ENCODE measurements at regions not wholly inside any gene's neighbourhood (a gene's known extent, or its start where the extent isn't known, plus 50 kb on each side); places are given as distances from the start of the nearest gene placed in this dataset.

DNA sequence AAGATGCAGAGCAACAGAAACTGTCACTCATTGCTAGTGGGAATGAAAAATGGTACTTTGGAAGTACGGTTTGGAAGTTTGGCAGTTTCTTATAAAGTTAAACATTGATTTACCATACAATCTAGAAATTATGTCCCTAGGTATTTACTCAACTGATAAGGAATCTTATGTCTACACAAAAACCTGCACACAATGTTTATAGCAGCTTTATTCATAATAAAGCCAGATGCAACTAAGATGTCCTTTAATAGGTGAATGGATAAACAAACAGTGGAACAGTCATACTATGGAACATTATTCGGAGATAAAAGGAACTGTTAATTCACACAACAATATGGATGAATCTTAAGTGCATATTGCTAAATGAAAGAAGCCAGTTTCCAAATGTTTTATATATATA is 96.2 kb upstream of the SIRPA start:
- DNase-seq (ENCODE audit: low read depth in 2 of 2, low spot score in 1 of 2) = no peak

DNA sequence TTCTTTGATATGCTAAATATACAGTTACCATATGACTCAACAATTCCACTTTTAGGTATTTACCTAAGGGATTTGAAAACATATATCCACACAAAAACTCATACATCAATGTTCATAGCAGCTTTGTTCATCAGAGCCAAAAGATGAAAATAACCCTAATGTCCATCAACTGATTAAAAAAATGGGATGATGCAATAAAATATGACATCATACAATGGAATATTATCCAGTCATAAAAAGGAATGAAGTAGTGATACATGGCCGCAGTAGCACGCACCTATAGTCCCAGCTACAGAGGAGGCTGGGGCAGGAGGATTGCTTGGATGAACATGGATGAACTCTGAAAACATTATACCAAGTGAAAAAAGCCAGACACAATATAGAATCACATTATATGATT is 101.4 kb upstream of the SIRPA start:
- no peak for DNase-seq (ENCODE audit: low read depth in 2 of 2, low spot score in 1 of 2)

DNA sequence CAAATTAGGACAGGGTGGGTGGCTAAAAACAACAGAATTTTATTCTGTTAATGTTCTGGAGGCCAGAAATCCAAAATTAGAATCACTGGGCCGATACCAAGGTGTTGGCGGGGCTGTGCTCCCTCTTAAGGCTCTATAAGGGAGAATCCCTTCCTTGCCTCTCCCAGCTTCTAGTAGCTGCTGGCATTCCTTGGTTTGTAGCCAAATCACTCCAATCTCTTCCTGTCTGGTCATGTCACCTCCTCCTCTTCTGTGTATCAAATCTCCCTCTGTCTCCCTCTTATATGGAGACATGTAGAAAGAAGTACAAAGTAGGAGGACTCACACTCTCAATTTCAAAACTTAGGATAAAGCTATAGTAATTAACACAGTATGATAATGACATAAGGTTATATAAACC is 102.9 kb upstream of the SIRPA start:
- no peak for DNase-seq (ENCODE audit: low read depth in 2 of 2, low spot score in 1 of 2)

DNA sequence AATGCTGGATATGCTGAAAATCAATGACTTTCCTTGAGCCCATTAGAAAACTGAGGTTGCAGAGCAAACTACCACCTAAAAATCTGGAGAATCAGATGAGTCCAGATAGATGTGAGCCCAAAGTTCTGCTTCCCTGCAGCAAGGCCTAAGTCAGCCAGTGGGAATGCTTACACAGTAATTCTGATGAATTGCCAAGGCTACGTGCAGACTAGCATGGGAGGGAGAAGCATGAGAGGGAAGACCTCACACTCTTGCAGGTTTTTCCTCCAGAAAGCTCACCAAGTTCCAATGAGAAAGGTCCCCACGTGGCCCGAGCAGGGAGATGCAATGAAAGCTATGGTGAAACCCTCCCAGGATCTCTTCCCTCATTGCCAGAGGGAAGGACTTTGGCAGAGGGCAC is 104.8 kb upstream of the SIRPA start:
- no peak for DNase-seq (ENCODE audit: low read depth in 2 of 2, low spot score in 1 of 2)

DNA sequence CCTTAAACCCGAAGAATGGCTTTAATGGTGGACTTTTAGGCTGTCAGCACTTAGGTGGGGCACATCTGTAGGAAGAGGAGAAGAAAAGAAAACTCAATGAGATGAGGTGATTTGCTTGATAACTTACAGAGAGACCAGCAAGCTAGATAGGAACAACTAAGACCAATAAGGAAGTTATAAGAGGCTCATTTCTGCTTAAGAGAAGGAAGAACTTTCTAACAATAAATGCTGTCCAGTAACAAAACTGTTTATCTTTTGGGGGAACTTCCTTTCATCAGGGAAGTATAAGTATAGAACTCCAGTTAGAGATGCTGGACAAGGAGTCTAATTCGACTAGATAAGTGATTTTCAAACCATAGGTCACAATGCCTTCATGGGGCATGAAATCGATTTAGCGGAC is 107.2 kb upstream of the SIRPA start:
- DNase-seq (ENCODE audit: low read depth in 2 of 2, low spot score in 1 of 2) = no peak

DNA sequence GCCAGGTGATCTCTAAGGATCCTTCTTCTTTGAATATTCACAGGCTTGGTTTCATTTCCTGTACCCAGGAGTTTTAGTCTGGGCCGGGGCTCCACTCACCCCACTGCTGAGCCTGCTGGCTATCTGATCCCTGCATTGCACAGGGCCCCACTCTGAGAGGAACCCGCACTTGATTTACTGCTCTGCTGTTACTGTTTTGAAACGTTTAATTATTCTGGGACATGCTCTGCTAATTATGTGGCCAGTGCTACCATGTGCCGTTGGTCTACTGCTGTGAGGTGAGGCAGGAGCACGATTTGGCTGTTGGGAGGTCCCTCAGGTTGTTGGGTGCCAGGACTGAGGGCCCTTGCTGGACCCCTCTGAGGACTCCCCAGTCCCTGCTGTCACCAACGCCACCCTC is 108.7 kb upstream of the SIRPA start:
- DNase-seq (ENCODE audit: low read depth in 2 of 2, low spot score in 1 of 2) = no peak

DNA sequence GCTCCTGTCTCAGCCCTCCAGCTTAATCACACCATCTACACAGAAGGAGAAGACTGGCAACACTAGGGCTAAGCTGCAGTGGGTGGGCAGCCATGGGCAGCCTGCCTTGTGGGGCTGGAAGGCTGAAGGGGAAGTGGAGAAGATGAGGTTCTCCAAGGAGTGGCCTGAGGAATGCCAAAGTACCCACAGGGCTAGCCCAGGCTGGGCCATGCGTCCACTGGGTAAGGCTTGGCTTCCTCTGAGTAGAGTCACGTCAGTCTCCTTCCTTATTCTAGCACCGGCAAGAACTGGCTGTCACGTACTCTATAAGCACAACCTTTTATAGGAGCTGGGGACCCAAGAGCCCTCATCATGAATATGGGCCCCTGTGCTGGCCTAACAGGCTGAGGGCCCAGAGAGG is 110.6 kb upstream of the SIRPA start:
- DNase-seq (ENCODE audit: low read depth in 2 of 2, low spot score in 1 of 2) = no peak

DNA sequence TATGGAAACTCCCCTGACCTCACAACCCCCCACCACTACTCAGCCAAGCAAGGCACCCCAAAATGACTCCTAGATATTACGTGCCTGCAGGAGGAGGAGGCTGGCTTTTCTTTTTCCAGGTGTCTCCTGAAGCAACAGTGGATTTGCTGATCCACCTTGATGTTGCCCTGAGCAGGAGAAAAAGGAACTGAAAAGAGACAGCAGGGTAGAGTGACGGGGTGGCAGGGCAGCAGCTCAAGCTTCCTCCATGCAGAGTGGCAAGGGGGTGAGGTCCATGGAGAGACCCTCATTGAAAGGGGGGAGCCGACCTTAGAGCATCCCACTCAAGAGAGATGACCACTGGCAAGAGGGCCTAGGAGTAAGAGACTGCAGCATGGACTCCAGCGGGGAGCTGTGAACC is 112.0 kb upstream of the SIRPA start:
- DNase-seq (ENCODE audit: low read depth in 2 of 2, low spot score in 1 of 2) = no peak

DNA sequence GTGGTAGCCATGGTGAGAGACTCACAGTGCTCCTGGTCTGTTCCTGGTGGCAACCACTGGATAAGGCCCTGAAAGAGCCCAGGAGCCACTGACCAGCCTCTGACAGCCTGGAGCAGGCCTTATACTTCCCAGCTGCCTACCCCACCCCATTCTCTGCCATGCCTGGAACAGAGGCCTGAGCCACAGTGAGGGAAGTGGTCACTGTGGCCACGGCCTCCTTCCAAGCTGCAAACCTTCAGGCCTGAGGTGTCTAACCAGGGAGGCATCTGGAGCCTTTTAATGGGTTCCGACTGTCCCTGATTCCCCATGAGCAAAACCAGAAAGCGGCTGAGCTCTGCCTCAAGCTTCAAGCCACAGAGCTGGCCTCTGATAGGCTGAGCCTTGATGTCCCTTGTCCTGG is 113.0 kb upstream of the SIRPA start:
- DNase-seq (ENCODE audit: low read depth in 2 of 2, low spot score in 1 of 2) = no peak

DNA sequence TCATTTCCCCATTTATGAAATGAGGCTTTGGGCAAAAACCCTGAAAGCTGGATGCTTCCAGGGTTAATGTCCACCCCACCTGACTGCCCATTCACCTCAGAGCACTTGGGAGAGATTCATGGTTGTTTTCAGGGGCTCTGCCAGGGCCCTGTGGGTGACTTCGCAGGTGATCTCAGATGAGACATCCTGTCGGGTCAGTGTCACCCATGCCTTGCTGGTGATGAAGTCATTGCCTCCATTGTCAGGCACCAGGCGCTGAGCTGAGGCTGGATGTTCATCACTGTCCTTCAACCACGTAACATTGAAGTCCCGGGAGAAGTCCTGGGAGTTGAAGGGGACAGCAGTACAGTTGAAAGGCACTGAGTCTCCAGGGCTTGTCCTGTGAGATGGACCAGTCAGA is 115.6 kb upstream of the SIRPA start:
- DNase-seq (ENCODE audit: low read depth in 2 of 2, low spot score in 1 of 2) = no peak

DNA sequence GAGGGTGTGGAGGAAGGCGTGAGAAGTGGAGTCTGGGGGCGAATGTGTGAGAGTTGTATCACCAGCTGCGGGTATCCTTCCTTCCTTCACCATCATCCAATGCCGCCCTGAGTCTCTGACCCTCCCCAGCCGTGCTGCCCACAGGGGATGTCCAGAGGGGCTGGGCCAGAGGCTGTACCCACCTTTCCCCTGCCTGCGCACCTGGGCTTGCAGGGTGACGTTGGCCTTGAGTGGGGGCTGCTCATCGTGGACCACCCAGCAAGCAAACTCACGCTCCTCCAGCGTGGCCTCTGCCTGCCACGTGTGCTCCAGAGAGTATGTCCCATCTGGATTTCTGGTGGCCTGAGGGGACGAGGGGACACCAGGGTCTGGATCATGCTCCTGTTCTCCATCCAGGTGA is 116.9 kb upstream of the SIRPA start:
- DNase-seq (ENCODE audit: low read depth in 2 of 2, low spot score in 1 of 2) = no peak

DNA sequence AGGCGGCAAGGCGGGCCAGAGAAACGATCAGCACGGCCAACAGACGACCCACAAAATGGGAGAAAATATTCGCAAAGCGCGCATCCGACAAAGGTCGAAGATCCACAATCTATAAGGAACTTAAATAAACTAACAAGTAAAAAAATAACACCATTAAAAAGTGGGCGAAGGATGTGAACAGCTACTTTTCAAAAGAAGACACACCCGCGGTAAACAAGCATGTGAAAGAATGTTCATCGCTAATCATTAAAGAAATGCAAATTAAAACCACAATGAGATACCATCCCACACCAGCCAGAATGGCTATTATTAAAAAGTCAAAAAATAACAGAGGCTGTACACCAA is 117.8 kb upstream of the SIRPA start:
- DNase-seq (ENCODE audit: low read depth in 2 of 2, low spot score in 1 of 2) = no peak

DNA sequence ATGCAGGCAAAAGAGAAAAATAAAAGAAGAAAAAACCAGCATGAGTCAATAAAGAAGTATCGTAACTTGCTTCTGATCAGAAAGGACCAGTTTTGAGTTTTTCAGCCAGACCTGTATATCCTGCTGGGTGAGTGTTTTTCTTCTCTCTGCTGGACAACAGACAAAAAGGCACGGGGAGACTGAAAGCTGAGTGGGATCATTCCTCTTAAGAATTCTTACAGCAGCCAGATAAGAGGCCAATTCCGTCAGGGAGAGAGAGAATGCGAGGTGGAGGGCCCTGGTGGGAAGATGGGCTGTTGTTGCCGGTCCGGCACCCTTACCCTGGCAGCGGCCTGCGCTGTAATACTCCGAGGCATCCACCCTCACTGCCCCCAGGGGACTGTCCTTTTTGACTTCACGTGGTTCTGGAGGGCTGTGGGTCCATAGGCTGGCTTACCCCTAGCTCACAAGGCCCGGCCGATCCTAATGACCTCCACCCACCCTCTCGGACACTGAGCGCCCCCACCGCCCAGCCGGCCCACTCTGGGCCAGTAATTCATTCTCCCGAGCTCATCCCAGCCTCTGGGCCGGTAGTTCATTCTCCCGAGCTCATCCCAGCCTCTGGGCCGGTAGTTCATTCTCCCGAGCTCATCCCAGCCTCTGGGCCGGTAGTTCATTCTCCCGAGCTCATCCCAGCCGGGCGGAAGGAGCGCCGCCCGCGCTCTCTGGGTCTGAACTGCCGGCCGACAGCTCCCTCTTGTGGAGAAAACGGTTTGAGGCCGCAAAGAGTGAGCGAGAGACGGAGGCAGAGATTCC is 118.3 kb upstream of the SIRPA start:
- peak; percentile 56 to 69 for DNase-seq (ENCODE audit: low read depth in 2 of 2, low spot score in 1 of 2)

DNA sequence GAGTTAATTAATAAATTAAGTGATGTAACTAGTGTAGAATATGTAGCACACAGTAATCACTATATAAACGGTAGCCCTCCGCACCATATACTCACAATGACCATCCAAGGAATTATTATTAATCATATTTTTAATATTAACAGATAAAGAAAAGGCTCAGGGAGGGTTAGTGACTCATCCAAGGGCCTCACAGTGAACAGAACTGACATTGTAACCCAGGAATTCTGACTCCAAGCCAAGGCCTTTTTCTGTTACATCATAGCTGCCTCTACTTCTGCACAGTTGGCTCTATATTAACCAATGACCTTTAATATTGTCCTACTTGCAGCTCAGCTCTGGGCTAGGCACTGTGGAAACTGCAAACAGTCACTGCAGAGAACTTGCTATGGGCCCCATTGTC is 117.5 kb upstream of the SIRPG start:
- no peak for DNase-seq (ENCODE audit: low read depth in 2 of 2, low spot score in 1 of 2)

DNA sequence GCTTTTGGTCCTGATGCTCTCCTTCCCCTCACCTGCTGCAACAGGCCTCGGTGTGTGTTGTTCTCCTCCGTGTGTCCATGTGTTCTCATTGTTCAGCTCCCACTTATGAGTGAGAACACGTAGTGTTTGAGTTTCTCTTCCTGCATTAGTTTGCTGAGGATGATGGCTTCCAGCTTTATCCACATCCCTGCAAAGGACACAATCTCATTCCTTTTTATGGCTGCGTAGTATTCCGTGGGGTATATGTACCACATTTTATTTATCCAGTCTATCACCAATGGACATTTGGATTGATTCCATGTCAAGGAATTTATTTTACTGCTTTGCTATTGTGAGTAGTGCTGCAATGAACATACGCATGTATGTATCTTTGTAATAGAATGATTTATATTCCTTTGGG is 116.9 kb upstream of the SIRPG start:
- DNase-seq (ENCODE audit: low read depth in 2 of 2, low spot score in 1 of 2) = no peak

DNA sequence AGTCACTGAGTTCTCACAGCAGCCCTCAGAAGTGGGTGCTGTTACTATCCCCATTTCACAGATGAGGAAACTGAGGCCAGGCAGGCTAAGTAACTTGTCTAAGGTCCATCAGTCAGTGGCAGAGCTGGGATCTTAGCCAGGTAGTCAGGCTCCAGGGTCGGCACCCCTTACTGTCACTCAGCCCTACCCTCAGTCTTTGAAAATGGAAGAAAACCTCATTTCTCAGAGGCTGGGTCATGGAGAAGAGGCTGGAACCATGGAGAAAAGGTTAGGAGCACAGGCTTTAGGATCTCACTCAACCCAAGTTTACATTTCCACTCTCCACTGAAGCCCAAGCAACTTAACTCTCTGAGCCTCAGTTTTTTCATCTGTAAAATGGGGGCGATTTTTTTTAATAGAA is 116.2 kb upstream of the SIRPG start:
- DNase-seq (ENCODE audit: low read depth in 2 of 2, low spot score in 1 of 2) = no peak

DNA sequence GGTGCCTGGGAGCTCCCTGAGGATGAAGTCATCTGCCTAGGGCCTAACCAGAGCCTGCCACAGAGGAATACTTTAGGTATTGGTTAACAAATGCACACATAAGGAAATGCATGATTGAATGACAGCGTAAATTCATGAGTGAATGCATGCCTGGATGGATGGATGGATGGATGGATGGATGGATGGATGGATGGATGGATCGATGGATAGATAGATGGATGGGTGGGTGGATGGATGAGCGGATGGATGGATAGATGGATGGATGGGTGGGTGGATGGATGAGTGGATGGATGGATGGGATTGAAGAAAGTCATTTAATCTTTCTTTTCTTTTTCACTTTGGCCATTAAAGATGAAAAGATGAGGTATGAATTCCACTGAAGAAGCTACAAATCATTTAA is 111.9 kb upstream of the SIRPG start:
- DNase-seq (ENCODE audit: low read depth in 2 of 2, low spot score in 1 of 2) = no peak

DNA sequence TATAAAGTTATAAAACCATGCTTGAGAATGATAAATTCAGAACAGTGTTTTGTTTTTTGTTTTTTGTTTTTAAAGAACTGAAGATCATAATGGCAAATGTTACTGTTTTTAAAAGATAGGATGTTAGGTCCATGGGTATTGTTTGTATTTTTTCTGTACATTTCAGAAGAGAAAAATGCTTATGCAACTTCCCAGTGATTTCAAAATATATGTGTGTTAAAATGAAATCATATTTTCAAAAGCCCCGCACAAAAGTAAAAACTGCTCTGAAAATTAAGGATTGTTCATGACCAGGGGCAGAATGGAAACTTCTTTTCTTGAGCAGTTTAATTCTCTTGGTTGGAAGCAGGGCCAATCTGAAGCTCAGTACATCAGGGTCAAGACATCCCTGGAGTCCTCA is 109.2 kb upstream of the SIRPG start:
- no peak for DNase-seq (ENCODE audit: low read depth in 2 of 2, low spot score in 1 of 2)

DNA sequence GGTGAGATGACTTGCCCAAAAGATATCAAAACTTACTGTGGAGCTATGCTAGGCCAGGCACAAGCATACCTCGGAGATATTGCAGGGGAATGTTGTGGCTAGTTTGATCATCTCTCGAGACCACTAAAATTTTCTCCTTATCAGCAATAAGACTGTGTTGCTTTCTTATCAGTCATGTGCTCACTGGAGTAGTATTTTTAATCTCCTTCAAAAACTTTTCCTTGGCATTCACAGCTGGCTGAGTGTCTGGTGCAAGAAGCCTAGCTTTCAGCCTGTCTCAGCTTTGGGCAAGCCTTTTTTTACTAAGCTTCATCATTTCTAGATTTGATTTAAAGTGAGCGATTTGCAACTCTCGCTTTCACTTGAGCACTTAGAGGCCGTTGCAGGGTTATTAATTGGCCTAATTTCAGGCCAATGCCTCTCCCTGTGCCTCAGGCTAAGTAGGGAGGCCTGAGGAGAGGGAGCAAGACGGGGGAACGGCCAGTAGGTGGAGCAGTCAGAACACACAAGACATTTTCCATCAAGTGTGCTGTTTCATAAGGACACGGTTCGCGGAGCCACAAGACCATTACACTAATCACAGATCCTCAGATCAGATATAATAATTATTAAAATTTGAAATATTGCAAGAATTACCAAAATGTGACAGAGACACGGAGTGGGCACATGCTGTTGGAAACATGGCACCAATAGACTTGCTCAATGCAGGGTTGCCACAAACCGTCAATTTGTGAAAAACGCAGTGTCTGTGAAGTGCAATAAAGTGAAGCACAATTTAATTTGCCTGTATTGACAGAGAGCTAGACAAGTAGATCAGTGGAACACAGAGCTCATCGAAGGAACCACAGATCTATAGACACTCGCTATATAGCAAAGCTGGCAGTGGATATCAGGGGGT is 106.8 kb upstream of the SIRPG start:
- DNase-seq (ENCODE audit: low read depth in 2 of 2, low spot score in 1 of 2) = peak; percentile 18 to 35

DNA sequence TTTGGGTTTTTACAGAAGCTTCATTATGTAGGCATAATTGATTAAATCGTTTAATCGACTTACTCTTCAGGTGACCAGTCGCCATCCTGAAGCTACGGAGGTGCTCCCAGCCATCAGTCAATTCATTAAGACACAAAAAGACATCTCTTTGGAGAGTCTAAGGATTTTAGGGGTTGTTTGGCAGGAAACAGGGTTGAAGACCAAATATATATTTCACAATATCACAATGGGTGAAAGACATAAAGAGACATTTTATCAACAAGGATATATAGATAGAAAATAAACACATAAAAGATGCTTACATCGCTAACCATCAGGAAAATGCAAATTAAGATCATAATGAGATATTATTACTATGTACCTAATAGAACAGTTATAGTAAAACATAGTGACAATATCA is 104.0 kb upstream of the SIRPG start:
- DNase-seq (ENCODE audit: low read depth in 2 of 2, low spot score in 1 of 2) = no peak

DNA sequence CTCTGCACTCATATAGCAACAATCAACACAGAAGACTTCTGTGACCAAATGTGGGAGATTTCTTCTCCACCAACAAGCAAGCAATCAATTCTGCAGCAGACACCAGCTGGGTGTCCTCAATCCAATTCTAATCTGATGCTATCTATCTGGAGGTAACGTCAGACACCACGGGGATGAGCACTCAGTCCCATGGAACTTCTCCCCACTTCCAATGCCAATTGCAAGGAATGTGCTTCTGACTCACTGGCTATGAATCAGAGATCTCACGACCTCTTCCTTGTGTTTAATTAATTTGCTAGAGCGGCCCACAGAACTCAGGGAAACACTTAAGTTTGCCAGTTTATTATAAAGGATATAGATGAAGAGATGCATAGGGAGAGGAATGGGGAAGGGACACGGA is 103.5 kb upstream of the SIRPG start:
- no peak for DNase-seq (ENCODE audit: low read depth in 2 of 2, low spot score in 1 of 2)

DNA sequence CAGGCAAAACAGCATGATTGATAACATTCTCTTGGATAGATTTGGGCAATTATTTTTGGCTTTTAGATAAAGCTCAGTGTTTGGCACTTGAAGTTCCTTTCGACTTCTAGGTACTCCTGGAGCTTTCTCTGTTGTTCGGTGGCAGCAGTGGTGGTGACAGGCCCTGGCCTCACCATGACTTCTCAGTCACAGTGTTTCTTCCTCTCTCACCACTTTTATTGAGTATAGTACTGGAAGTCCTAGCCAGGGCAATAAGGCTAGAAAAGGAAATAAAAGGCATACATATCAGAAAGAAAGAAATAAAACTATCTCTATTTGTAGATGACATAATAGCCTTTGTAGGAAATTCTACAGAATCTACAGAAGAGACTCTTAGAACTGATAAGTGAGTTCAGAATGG is 101.2 kb upstream of the SIRPG start:
- no peak for DNase-seq (ENCODE audit: low read depth in 2 of 2, low spot score in 1 of 2)
